ENCODE measurements at regions not wholly inside any gene's neighbourhood (a gene's known extent, or its start where the extent isn't known, plus 50 kb on each side); places are given as distances from the start of the nearest gene placed in this dataset.
"Not testable (repeated sequence)": the region's sequence is repeated elsewhere in the genome, so short reads cannot be mapped to it uniquely, and the experiment has no call there.

- TF ChIP-seq, protein P1, sequence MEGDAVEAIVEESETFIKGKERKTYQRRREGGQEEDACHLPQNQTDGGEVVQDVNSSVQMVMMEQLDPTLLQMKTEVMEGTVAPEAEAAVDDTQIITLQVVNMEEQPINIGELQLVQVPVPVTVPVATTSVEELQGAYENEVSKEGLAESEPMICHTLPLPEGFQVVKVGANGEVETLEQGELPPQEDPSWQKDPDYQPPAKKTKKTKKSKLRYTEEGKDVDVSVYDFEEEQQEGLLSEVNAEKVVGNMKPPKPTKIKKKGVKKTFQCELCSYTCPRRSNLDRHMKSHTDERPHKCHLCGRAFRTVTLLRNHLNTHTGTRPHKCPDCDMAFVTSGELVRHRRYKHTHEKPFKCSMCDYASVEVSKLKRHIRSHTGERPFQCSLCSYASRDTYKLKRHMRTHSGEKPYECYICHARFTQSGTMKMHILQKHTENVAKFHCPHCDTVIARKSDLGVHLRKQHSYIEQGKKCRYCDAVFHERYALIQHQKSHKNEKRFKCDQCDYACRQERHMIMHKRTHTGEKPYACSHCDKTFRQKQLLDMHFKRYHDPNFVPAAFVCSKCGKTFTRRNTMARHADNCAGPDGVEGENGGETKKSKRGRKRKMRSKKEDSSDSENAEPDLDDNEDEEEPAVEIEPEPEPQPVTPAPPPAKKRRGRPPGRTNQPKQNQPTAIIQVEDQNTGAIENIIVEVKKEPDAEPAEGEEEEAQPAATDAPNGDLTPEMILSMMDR (IDR thresholded peaks at IDR 0.05; ENCODE audit: insufficient read depth, low read length), result not testable (repeated sequence)
- not testable (repeated sequence) for TF ChIP-seq POLR2AphosphoS5 (IDR thresholded peaks at IDR 0.05; ENCODE audit: low read depth); REST (IDR thresholded peaks at IDR 0.05; ENCODE audit: insufficient replicate concordance, low read depth); SPI1 (IDR thresholded peaks at IDR 0.05; ENCODE audit: borderline replicate concordance, low read depth)
These were observed 122.7 kb upstream of the SULF2 start for GRCh38 chr20:47907951-47908350.
